K562 (cell line): ENCODE measurements at regions not wholly inside any gene's neighbourhood (a gene's known extent, or its start where the extent isn't known, plus 50 kb on each side); places are given as distances from the start of the nearest gene placed in this dataset.

ENCODE experiments used
- ATAC-seq: fragments of 200-7000 bp; cut with Tn5 transposase; 3 replicates; pipeline ENCODE4 v1.9.1; 2020; ENCODE audit warnings: moderate library complexity
- BruUV-seq: library from RNA; stranded (reverse); fragments of 400-500 nt; replicated peaks from 2 replicates; lab custom pipeline; 2021; lab: Mats Ljungman, UMichigan
- CTCF ChIA-PET: fragments of 300-600 bp; formaldehyde crosslinking; extraction: SDS; loops from one replicate; lab custom pipeline; 2021; ENCODE audit warnings: low intra/inter-chr PET ratio; lab: Yijun Ruan, JAX
- POLR2A ChIA-PET: fragments of 300-600, 350-650 bp; sonication (Branson Sonifier 250); formaldehyde crosslinking; extraction: SDS; loops from one replicate; lab custom pipeline; 2021; ENCODE audit warnings: antibody characterized with exemption, inconsistent platforms; lab: Yijun Ruan, JAX
- DNase-seq, 4 experiments: peaks; one replicate each; pipeline versions ENCODE4 v3.0.0 to v3.0.0-alpha.2; 2011 to 2018; ENCODE audit warnings: low spot score in 3 of 4, mixed read lengths in 3 of 4; ENCODE audit errors: extremely low read depth in 1 of 4
- FAIRE-seq: peaks from 2 replicates; lab custom pipeline; 2011; peaks lifted over from hg19 to GRCh38; lab: Jason Lieb, UNC
- H2AFZ ChIP-seq: 2 replicates; pipeline ENCODE4 v1.6.0; 2011; ENCODE audit warnings: low read depth, low read length, control low read depth, inconsistent platforms
- H3K27ac ChIP-seq: fragments of 200-600 bp; 3 replicates; pipeline ENCODE4 v1.8.0; 2011; ENCODE audit warnings: low read depth, mild to moderate bottlenecking, control low read depth, inconsistent platforms, low read length, moderate library complexity, mixed read lengths; ENCODE audit errors: extremely low read depth
- H3K27me3 ChIP-seq, 2 experiments: fragments of 300-600 bp in 1 of 2; 2 replicates in 1 of 2; 3 replicates in 1 of 2; pipeline versions ENCODE4 v1.6.0 to v1.8.0; 2011; ENCODE audit warnings: inconsistent platforms in 2 of 2, low read length in 2 of 2, mild to moderate bottlenecking in 1 of 2, mixed read lengths in 1 of 2, moderate library complexity in 1 of 2; ENCODE audit not compliant: control insufficient read depth in 2 of 2, insufficient read depth in 2 of 2
- H3K36me3 ChIP-seq: fragments of 300-600 bp; 3 replicates; pipeline ENCODE4 v1.8.0; 2011; ENCODE audit warnings: mild to moderate bottlenecking, low read length, inconsistent platforms; ENCODE audit not compliant: control insufficient read depth, insufficient read depth
- H3K4me1 ChIP-seq, 2 experiments: fragments of 200-600 bp in 1 of 2; replicated peaks in 1 of 2; 2 replicates in 1 of 2; 3 replicates in 1 of 2; pipeline versions ENCODE4 v1.5.1 to v1.8.0; 2011; ENCODE audit warnings: inconsistent platforms in 2 of 2, low read length in 2 of 2, mild to moderate bottlenecking in 1 of 2, mixed read lengths in 1 of 2, moderate library complexity in 1 of 2; ENCODE audit not compliant: control insufficient read depth in 2 of 2, insufficient read depth in 2 of 2
- H3K4me2 ChIP-seq: 2 replicates; pipeline ENCODE4 v1.6.1; 2011; ENCODE audit warnings: low read length, control low read depth, inconsistent platforms, mixed read lengths; ENCODE audit not compliant: insufficient read depth
- H3K4me3 ChIP-seq: fragments of 200-600 bp; sonication (generic), shearing (Covaris generic); 2 replicates; pipeline ENCODE4 v1.5.1; 2016; ENCODE audit warnings: control low read depth, inconsistent platforms
- H3K79me2 ChIP-seq: fragments of 200-600 bp; 3 replicates; pipeline ENCODE4 v1.8.0; 2011; ENCODE audit warnings: low read length, inconsistent platforms; ENCODE audit not compliant: control insufficient read depth, insufficient read depth
- H3K9ac ChIP-seq, 2 experiments: 2 replicates each; pipeline versions ENCODE4 v1.6.0 to v1.6.1; 2011; ENCODE audit warnings: low read depth in 2 of 2, low read length in 2 of 2, control low read depth in 1 of 2, inconsistent platforms in 1 of 2, mild to moderate bottlenecking in 1 of 2, mixed read lengths in 1 of 2; ENCODE audit not compliant: insufficient read depth in 1 of 2
- H3K9me1 ChIP-seq: one replicate; pipeline ENCODE4 v1.6.0; 2011; ENCODE audit warnings: inconsistent platforms, mild to moderate bottlenecking, low read length, moderate library complexity; ENCODE audit not compliant: control insufficient read depth, insufficient read depth
- H3K9me3 ChIP-seq: replicated peaks from 2 replicates; pipeline ENCODE4 v1.5.1; 2011; ENCODE audit warnings: low read depth, low read length, inconsistent platforms; ENCODE audit not compliant: control insufficient read depth, insufficient read depth
- H4K20me1 ChIP-seq: replicated peaks from 2 replicates; pipeline ENCODE4 v1.6.1; 2011; ENCODE audit warnings: low read length, inconsistent platforms, mixed read lengths; ENCODE audit not compliant: control insufficient read depth, insufficient read depth
- ELF2 ChIP-seq: fragments of 250-450 bp; sonication (Bioruptor Pico); IDR thresholded peaks from 2 replicates; pipeline ENCODE4 v1.5.0; 2021; ENCODE audit warnings: mild to moderate bottlenecking
- HEY1 ChIP-seq: fragments of 250-450 bp; sonication (Bioruptor Pico); IDR thresholded peaks from 2 replicates; pipeline ENCODE4 v1.5.0; 2020; ENCODE audit warnings: mild to moderate bottlenecking, moderate library complexity, borderline replicate concordance
- MYC ChIP-seq, 2 experiments: fragments of 250-450 bp in 1 of 2; sonication (Bioruptor Pico) in 1 of 2; IDR thresholded peaks; 2 replicates each; pipeline versions ENCODE4 v1.5.1 to v1.6.1; 2012 to 2021; ENCODE audit warnings: low read depth in 2 of 2, borderline replicate concordance in 1 of 2, improper control_type of control experiment in 1 of 2, low read length in 1 of 2, mild to moderate bottlenecking in 1 of 2, moderate library complexity in 1 of 2
- RBM39 ChIP-seq: fragments of 200-400 bp; formaldehyde crosslinking; optimal IDR thresholded peaks from 2 replicates; pipeline ENCODE3; 2018; ENCODE audit warnings: low read depth, low read length
- ZNF561 ChIP-seq: fragments of 450-650 bp; formaldehyde crosslinking; conservative IDR thresholded peaks from 2 replicates; pipeline ENCODE4 v1.4.0; 2020; ENCODE audit warnings: mild to moderate bottlenecking, moderate library complexity
- WGBS: fragments of 100-300 bp; shearing (Covaris generic); methylation state at CpG from one replicate; pipeline ENCODE4 v1.1.6; 2016; ENCODE audit warnings: low coverage, mixed read lengths; ENCODE audit not compliant: insufficient coverage; ENCODE audit errors: missing lambda C conversion rate; 5-methylcytosine and 5-hydroxymethylcytosine counted together
- in situ Hi-C: fragments of 300-500 bp; cut with MboI; formaldehyde crosslinking; loops from 4 replicates; pipeline ENCODE4 v1.15.0; 2018; ENCODE audit warnings: inconsistent platforms, mixed read lengths
- intact Hi-C: fragments of 100-400 bp; cut with micrococcal nuclease; formaldehyde crosslinking; loops from 2 replicates; pipeline ENCODE4 v1.14.2; 2022
- TF ChIP-seq, protein P1 (sequence below): fragments of 250-450 bp; sonication (Bioruptor Pico); IDR thresholded peaks from 2 replicates; pipeline ENCODE4 v1.4.0; 2020
- TF ChIP-seq, protein P2 (sequence below): fragments of 150-350 bp; IDR thresholded peaks from 2 replicates; pipeline ENCODE4 v1.6.1; 2014; ENCODE audit warnings: low read depth, mild to moderate bottlenecking, low read length, borderline replicate concordance

DNA sequence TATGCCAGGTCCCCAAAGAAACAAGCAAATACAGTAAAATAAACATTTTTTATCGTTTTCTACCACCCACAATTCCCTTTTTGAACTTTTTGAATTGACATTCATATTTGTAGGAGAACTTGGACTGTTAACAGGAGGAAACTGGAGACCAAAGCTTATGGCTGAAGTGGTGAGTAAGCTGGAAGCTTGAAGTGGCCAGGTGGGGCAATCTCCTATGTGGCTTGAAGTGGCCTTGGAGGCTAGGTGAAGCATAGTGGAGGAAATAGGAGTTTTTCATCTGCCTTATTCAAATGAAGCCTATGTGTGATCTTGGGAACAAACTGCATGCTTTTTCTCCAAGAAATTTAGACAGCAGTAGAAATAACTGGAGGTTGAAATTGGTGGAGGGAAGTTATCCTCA is 962.9 kb upstream of the FANCL start (continued):
- TF ChIP-seq, protein P1, sequence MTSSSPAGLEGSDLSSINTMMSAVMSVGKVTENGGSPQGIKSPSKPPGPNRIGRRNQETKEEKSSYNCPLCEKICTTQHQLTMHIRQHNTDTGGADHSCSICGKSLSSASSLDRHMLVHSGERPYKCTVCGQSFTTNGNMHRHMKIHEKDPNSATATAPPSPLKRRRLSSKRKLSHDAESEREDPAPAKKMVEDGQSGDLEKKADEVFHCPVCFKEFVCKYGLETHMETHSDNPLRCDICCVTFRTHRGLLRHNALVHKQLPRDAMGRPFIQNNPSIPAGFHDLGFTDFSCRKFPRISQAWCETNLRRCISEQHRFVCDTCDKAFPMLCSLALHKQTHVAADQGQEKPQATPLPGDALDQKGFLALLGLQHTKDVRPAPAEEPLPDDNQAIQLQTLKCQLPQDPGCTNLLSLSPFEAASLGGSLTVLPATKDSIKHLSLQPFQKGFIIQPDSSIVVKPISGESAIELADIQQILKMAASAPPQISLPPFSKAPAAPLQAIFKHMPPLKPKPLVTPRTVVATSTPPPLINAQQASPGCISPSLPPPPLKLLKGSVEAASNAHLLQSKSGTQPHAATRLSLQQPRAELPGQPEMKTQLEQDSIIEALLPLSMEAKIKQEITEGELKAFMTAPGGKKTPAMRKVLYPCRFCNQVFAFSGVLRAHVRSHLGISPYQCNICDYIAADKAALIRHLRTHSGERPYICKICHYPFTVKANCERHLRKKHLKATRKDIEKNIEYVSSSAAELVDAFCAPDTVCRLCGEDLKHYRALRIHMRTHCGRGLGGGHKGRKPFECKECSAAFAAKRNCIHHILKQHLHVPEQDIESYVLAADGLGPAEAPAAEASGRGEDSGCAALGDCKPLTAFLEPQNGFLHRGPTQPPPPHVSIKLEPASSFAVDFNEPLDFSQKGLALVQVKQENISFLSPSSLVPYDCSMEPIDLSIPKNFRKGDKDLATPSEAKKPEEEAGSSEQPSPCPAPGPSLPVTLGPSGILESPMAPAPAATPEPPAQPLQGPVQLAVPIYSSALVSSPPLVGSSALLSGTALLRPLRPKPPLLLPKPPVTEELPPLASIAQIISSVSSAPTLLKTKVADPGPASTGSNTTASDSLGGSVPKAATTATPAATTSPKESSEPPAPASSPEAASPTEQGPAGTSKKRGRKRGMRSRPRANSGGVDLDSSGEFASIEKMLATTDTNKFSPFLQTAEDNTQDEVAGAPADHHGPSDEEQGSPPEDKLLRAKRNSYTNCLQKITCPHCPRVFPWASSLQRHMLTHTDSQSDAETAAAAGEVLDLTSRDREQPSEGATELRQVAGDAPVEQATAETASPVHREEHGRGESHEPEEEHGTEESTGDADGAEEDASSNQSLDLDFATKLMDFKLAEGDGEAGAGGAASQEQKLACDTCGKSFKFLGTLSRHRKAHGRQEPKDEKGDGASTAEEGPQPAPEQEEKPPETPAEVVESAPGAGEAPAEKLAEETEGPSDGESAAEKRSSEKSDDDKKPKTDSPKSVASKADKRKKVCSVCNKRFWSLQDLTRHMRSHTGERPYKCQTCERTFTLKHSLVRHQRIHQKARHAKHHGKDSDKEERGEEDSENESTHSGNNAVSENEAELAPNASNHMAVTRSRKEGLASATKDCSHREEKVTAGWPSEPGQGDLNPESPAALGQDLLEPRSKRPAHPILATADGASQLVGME (CRISPR knock-in tag), result no peak
- no peak for TF ChIP-seq RBM39

DNA sequence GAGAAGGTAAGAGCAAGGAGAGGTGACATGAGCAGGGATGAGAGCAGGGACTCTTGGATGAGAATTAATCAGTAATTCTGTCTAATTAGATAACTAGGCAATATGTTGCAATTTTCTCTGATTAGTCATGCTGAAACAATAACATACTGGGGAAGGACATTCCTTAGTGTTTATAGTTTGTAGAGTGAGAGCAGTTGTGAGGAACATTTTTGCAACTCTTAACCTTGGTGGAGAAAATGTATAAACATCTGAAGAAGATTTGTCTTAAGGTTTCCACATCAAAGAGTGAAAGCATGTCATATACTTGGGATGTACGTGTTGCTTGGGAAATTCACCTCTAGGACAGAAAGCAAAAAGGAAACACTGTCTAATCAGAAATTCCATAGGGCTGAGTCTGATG is 955.4 kb upstream of the FANCL start:
- TF ChIP-seq, protein P2, sequence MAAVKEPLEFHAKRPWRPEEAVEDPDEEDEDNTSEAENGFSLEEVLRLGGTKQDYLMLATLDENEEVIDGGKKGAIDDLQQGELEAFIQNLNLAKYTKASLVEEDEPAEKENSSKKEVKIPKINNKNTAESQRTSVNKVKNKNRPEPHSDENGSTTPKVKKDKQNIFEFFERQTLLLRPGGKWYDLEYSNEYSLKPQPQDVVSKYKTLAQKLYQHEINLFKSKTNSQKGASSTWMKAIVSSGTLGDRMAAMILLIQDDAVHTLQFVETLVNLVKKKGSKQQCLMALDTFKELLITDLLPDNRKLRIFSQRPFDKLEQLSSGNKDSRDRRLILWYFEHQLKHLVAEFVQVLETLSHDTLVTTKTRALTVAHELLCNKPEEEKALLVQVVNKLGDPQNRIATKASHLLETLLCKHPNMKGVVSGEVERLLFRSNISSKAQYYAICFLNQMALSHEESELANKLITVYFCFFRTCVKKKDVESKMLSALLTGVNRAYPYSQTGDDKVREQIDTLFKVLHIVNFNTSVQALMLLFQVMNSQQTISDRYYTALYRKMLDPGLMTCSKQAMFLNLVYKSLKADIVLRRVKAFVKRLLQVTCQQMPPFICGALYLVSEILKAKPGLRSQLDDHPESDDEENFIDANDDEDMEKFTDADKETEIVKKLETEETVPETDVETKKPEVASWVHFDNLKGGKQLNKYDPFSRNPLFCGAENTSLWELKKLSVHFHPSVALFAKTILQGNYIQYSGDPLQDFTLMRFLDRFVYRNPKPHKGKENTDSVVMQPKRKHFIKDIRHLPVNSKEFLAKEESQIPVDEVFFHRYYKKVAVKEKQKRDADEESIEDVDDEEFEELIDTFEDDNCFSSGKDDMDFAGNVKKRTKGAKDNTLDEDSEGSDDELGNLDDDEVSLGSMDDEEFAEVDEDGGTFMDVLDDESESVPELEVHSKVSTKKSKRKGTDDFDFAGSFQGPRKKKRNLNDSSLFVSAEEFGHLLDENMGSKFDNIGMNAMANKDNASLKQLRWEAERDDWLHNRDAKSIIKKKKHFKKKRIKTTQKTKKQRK, result no peak
- TF ChIP-seq ELF2 (no peak), ZNF561 (CRISPR knock-in tag) (no peak), MYC (IDR thresholded peaks at IDR 0.05; ENCODE audit: low read depth, low read length) (no peak), MYC (CRISPR knock-in tag; IDR thresholded peaks at IDR 0.05; ENCODE audit: borderline replicate concordance, low read depth) (no peak), HEY1 (CRISPR knock-in tag) (no peak)
- TF ChIP-seq, all 486 proteins: peak for 0
- H3K4me2 ChIP-seq, result no peak overlapping the region
- H3K9ac ChIP-seq, result no peak overlapping the region
- no peak for DNase-seq
- in situ Hi-C loops, result no loop called here
- H4K20me1 ChIP-seq, result no peaks in the 10 kb centered on the region
- H3K4me1 ChIP-seq, result no peaks in the 10 kb centered on the region
- no peaks in the 10 kb centered on the region for H3K27me3 ChIP-seq
- no peaks in the 10 kb centered on the region for H3K9me3 ChIP-seq
- H3K4me3 ChIP-seq, result no peak overlapping the region
- ATAC-seq, result no peak
- intact Hi-C loops, result no loop called here
- H3K36me3 ChIP-seq, result no peaks in the 10 kb centered on the region
- no peaks in the 10 kb centered on the region for H3K79me2 ChIP-seq
- CTCF ChIA-PET, result no interaction called here
- POLR2A ChIA-PET, result no interaction called here
- H2AFZ ChIP-seq, result no peak overlapping the region
- H3K27ac ChIP-seq, result no peak overlapping the region
- no TSS peak for BruUV-seq
- H3K9me1 ChIP-seq, result no peaks in the 10 kb centered on the region
- no peak for FAIRE-seq
- 0% methylated on average over 1 of the region's 1 CpG for WGBS
